ENCODE measurements at regions not wholly inside any gene's neighbourhood (a gene's known extent, or its start where the extent isn't known, plus 50 kb on each side); places are given as distances from the start of the nearest gene placed in this dataset.

DNA sequence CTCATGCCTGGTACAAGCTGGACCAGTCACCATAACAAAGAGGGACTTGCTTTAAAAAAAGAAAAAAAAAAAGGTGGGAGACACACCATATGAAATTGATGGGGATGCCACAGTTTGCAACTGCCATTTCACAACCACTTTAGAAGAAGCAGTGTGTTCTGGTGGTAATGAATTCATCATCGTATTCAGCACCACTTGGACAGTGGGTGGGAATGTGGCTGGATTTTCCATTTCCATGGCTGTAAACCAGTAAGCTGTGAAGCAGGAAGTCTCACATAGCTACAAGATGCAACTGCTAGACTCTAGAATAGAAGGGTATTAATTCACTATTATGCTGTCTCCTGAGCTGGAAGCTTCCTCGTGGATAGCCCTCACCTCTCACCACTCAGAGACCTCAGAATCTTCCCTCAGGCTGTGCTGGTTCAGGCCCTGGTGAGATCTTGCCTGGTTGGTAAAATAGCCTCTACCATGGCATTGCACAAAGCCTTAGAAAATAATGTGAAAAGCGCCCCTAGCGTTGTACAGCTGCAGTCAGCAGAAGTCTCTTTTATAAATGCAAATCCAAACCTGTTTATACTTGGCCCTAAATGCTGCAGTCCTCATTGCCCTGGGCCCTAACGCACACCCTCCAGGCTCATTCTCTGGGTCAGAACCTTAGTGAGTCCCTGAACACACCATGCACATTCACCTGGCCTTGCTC is 150.7 kb downstream of the KCTD15 start:
- DNase-seq (ENCODE audit: low read depth, low spot score), result no peak

DNA sequence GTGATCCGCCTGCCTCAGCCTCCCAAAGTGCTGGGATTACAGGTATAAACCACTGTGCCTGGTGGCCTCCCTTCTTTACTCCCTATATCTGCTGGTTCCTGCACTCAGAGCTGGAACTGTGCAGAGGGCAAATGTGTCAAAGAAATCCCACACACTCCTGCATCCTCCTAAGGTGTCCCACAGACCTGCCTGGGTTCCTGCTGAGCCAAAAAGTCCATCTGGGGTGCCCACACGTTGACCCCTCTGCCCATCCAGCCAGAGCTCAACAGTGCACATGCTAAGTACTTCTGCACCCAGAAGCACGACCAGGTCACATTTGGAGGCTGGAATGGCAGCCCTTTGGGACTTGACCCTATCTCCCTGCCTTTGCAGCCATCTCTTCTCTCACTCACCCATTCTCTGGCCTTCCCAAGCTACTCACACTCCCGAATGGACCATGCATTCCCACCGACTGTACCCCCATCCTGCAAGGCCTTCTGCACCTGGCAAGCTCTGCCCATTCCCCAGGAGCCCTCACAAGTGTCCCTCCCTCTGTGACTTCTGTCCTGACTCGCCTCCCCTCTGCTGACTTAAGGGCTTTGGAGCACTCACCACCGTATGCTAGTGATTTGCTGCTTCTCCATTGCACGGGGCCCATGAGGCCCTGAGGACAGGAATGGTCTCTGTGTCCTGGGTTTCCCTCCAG is 152.1 kb downstream of the KCTD15 start:
- no peak for DNase-seq (ENCODE audit: low read depth, low spot score)

DNA sequence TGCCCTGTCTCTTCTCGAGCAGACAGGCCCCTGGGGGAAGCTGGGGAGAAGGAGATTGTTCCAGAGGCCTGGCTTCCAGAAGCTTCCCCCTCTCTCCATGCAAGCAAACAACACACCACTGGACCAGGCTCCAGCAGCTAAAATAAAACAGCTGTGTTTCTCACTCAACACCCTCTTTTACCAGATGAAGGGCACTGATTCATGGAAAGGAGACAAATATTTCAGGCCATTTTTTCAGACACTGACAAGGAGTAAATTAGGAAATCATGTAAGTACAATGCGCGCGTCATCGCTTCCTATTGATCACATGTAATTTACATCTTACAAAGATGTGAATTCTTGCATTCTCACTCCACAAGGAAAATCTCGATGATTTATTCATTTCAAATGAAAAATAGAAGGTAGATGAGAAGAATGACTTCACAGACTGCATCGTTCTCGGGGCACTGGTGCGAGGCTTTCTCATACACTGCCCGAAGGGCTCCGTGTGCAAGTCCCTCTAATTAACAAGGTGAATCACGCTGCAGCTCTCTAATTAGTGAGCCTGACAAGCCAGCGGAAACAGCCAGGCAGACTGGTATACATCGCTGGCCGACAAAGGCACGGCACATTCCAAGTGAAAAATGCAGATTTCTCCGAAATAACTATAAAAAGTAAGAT is 153.6 kb downstream of the KCTD15 start:
- no peak for DNase-seq (ENCODE audit: low read depth, low spot score)

DNA sequence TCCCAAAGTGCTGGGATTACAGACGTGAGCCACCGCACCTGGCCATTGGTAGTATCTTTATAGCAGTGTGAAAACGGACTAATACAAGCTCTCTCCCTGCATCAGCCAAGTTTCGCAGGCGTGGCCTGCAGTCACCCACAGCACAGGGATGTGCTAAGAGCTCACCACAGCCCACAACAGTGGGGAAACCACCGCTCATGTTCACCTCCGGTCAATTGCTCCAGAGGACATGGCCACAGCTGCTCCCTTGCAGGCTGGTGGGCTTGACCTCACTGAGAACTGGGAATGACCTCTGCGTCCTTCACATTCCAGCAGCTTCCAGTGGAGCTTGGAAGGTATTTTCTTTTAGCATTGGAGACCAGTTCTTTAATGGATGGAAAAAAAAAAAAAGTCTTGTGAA is 156.4 kb downstream of the KCTD15 start:
- DNase-seq (ENCODE audit: low read depth, low spot score), result no peak

DNA sequence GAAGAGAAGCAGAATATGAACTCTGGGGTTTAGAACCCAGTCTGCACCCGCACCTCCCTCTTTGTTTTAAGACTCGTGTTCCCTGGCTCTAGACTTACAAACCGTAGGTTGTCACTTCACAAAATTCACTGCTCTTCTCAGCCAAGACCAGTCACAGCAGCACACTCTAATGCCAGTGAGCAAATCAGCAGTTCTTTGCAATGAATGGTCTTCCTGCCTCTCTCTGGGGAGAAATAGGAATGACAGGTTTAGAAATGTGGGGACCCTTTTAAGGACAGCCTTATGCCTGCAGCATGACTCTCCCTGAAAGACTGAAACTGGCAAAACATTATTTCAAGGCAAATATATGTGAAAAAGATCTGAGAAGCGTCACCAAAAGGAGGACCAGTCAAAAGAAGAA is 156.9 kb downstream of the KCTD15 start:
- DNase-seq (ENCODE audit: low read depth, low spot score), result no peak

DNA sequence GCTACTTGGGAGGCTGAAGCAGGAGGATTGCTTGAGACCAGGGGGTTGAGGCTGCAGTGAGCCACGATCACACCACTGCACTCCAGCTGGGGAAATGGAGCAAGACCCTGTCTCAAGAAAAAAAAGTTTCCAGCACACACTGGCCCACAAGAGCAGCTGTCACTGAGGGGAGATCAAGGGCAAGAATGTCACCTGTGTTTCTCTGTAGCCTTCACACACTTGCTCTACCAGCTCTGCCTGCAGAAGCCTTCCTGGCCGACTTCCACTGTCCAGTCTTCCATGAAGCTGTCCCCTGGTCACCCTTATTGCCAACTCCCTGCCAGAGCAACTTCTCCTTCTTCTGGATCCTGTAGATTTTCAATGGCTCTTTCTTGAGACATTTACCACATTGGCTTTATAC is 158.0 kb downstream of the KCTD15 start:
- DNase-seq (ENCODE audit: low read depth, low spot score), result no peak

DNA sequence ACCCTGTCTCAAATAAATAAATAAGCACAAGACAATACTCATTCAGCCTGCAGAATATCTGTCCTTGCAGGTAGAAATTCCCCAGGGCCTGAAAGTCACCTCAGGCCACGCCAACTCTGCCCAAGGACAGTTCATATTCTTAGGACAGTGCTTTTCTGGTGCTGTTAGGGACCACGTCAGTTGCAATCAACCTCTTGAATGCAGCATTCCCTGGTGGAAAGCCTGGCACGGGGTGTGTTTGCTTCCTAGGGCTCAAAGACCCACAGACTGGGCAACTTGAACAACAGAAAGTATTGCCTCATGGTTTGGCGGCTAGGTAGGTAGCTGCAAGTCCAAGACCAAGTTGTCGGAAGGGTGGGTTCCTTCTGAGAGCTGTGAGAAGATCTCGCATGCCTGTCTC is 160.3 kb downstream of the KCTD15 start:
- no peak for DNase-seq (ENCODE audit: low read depth, low spot score)

DNA sequence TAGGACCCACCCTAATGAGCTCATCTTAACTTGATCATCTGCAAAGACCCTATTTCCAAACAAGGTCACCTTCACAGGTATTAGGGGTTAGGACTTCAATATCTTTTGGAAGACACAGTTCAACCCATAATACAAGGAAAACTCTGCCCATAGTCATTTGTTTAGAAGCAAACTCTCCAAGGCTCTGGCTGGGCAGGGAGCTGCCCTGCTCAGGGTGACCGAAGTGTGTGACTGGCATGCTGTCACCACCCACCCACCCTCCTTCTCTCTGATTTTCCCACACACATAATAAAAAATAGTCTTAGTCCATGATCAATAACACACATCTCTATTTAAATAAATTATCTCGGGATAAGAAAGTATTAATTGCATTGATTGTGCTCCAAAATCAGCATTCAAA is 161.1 kb downstream of the KCTD15 start:
- no peak for DNase-seq (ENCODE audit: low read depth, low spot score)

DNA sequence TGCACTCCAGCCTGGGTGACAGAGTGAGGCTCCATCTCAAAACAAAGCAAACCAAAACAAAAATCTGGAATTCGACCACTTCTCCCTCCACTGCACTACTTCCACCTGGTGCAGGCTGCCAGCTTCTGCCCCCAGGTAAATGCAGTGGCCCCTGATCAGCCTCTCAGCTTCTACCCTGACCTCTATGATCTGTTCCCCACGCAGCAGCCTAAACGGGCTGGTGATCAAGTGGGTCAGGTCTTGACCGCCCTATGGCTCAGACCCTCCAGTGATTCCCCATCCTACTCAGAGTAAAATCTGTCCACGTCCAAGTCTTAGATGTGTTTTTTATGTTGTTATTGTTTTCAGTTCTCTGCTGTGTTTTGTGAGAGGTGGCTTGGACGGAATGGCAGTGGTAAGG is 163.9 kb downstream of the KCTD15 start:
- DNase-seq (ENCODE audit: low read depth, low spot score), result no peak

DNA sequence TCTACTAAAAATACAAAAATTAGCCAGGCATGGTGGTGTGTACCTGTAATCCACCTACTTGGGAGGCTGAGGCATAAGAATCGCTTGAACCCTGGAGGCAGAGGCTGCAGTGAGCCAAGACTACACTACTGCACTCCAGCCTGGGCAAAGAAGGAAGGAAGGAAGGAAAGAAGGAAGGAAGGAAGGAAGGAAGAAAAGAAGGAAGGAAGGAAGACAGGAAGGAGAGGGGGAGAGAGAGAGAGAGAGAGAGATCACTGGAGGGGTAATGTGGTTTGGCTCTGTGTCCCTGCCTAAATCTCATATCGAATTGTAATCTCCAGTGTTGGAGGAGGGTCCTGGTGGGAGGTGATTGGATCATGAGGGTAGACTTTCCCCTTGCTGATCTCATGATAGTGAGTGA is 165.5 kb downstream of the KCTD15 start:
- no peak for DNase-seq (ENCODE audit: low read depth, low spot score)

DNA sequence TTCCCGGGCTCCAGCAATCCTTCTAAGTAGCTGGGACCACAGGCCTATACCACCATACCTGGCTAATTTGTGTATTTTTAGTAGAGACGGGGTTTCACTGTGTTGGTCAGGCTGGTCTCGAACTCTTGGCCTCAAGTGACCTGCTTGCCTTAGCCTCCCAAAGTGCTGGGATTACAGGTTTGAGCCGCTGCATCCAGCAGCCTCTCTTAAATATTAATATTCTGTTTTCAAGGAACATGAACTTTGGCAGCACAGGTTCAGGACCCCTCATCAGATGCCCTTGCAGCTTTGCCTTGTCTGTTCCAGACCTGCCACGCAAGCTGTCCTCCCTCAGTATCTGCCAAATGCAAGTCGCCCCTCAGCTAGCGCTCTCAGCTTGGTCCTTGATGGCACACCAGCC is 166.8 kb downstream of the KCTD15 start:
- no peak for DNase-seq (ENCODE audit: low read depth, low spot score)

DNA sequence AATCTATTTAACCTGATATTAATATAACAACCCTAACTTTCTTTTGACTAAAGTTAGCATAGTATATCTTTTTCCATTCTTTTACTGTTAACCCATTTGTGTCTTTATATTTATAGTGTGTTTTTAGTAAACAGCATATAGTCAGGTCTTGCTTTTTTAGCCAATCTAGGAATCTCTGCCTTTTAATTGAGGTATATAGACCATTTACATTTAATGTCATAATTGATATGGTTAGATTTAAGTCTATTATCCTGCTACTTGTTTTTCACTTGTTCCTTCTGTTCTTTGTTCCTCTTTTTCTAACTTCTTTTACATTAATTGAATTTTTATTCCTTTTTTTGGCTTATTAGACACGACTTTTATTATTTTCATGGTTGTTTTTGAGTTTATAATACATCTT is 174.4 kb downstream of the KCTD15 start:
- no peak for DNase-seq (ENCODE audit: low read depth, low spot score)

DNA sequence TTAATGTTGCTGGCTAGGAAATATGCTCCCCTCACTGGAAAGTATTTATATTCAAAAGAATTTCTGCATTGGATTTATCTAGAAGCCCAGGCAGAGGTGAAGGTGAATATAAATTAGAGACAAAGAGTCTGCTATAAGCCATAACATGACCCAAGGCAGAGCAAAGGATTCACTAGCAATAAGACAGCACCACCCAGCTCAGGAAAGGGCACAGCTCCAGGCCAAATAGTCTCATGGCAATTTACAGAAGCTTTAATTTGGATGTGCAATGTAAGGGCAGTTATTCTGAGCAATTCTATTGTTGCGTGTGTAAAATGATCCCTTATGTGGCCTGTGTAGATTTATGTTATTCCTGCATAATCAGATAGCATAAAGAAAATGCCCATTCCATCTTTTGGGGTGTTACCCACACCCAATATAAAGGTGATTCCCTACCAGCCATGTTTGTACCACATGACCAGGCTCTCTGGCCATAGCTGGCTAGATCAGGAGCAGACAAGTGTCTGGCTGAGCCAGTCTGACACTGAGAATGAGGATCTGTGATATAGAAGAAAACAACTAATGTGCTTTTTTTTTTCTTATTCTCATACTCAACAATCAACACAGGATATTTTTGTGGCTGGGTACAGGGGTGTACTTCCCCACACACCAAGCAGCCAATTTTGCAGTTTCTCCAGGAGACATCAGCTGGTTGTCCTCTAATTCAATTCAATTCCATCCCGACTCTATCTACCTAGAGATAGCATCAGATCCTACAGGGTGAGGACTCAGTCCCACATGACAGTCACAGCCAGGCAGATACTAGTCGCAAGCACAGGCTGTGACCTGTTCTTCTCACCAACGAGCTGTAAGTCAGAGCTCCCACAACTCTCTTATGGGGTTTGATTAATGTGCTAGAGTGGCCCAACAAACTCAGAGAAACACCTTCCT is 181.4 kb downstream of the KCTD15 start:
- DNase-seq (ENCODE audit: low read depth, low spot score), result no peak

DNA sequence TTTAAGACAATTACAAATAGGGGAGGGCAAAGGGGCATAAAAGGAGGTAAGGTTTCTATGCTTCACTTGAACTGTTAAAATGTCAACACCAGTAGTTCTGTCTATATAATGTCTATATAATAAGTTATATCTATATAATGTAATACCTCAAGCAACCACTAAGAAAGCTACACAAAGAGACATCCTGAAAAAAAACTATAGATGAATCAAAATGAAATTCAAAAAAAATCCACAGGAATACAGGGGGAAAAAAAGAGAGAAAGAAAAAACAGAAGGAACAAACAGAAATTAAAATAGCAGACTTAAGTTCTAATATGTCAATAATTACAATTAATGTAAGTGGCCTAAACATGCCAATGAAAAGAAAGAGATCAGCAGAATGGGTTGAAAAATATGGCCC is 186.0 kb downstream of the KCTD15 start:
- DNase-seq (ENCODE audit: low read depth, low spot score), result no peak

DNA sequence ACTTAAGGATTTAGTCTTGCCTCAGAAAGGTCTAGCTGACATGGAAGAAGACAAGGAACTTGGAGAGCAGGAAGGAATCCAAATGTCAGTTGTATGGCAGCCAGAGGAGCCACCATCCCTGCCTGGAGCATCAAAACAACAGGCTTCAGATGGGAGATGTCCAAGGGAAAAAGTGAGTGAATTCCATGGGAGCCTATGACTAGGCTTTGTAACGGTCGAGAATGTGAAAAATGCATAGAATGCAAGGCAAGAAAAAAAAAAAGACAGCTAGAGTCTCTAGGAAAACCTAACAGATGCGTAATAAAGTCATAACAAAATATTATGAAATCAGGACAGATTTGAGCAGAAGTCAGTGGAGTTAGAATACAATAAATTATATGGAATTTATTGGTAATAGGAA is 183.7 kb upstream of the LSM14A start:
- DNase-seq (ENCODE audit: low read depth, low spot score), result no peak

DNA sequence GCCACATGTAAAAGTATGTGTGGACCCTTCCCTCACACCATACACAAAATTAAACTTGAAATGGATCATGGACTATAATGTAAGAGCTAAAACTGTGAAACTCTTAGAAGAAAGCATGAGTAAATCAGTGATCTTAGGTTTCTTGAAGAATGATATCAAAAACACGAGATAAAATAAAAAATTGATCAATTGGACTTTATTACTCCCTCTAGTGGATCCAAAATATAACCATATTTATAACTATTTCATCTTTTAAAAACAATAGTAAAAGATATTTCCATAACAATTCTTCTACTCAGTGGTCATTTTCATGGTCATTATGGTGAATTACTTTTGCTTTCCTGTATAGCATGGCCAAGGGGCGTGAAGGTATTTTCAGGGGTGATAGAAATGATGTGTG is 174.6 kb upstream of the LSM14A start:
- DNase-seq (ENCODE audit: low read depth, low spot score), result no peak

DNA sequence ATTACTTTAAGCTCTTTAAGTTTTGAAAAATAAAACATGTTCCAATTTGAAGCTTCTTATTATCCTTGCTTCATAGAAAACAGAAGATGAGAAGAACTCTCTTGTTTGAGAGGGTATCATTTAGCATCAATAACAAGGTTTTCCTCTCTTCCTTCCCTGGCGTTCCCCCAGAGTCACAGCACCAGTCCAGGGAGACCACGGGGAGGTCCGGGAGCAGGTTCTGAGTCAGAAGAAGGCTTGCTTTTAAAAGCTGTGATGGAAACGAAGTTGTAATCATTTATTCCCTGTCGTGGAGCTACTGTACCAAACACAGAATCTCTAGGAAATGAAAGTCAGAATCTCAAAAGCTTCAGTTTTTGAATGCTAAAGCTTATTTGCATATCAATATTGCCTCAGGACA is 174.0 kb upstream of the LSM14A start:
- DNase-seq (ENCODE audit: low read depth, low spot score), result no peak

DNA sequence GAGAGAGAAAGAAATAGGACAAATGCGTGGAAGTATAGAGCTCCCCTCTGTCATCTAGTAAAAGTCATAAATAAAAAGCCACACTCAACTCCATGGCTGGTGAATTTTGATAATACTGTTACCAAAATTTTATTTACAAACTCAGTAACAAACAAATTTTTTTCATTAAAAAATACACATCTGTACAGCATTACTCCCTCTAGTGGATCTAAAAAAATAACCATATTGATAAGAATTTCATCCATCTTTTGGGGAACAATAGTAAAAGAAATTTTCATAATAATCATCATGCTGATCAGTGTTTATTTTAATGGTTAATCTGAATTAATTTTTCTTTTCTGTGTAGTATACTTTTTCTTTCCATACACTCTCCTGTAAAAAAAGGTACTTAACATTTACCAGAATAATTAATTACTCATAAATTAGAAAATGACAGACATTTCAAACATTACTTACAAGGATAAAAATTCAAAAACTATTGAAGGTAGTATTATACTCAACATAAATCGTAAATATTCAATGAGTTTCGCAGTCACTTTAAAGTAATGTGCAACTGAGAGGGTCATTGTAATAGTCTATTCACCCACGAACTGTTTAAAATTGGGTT is 173.5 kb upstream of the LSM14A start:
- DNase-seq (ENCODE audit: low read depth, low spot score), result no peak

DNA sequence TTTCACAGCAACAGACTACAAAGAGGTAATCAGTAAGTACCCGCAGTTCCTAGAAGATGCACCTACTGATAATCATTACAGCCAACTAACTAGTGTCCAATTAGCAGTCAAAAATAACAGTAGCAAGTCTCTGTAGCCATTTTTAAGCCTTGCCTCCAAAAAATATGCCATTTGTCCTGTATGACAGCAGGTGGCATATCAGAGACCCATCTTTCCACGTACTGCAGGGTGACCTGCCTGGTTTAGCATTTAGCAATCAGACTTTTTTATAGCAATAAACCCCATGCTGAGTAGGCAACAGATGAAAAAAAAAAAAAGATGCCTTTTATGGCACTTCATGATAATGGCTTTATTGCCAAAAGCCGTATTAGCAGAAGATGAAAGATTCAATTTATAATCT is 155.3 kb upstream of the LSM14A start:
- DNase-seq (ENCODE audit: low read depth, low spot score), result no peak

DNA sequence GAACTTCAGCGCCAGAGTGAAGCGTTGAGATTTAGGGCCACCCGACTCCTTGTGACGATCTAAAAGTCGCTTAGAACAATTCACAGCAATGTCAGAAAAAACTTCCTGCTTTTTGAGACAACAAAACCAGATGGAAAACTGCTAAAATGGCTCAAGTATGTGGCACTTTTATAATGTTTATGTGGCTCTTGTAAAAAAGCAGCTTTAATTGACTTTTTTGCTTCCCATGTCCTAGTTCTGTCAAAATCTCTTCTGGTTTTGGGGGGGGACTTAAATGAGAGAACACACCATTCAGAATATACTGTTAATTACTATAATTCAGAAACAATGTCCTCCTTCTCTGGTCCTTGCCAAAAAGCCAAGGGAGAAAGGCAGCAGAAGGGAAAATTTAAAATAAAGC is 154.7 kb upstream of the LSM14A start:
- DNase-seq (ENCODE audit: low read depth, low spot score), result no peak

DNA sequence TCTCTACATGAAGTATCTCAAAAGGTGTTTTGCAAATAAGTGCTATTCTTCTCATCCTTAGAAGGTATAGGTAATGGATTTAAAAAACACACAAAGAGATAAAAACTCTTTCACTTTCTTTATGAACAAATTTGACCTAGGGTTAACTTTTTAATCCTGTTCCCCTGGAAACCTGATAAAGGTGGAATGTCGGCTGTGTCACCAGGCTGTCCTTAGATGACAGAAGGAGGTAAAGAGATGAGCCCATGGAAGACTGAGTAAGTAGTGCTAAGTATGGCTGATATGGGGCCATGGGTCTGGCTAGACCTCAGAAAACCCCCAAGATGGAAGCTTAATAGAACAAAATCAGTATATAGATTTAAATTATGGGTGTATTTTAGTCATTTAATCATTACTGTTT is 153.8 kb upstream of the LSM14A start:
- DNase-seq (ENCODE audit: low read depth, low spot score), result no peak

DNA sequence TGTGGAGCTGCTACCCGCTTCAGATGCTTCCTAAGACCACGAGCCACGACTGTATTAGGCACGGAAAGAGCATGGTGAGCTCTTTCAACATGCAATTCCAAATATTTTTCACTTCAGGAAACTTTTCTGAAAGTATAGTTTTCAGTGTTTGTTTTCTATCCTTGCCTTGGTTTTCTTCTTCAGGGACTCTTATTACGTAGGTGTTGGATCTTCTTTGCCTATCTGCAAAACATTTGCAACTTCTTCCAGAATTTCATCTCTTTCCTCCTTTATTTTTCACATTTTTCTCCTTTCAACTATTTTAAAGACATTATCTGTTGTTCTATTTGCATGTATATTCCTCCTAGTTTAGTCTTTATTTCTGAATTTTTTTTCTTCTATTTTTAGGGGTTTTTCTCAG is 148.9 kb upstream of the LSM14A start:
- DNase-seq (ENCODE audit: low read depth, low spot score), result no peak
